ENCODE measurements at regions not wholly inside any gene's neighbourhood (a gene's known extent, or its start where the extent isn't known, plus 50 kb on each side); places are given as distances from the start of the nearest gene placed in this dataset.

GRCh38 chr6:21933351-21933750, 339.8 kb downstream of the SOX4 start:
- TF ChIP-seq POLR2A (IDR thresholded peaks at IDR 0.05) = no peak
- TF ChIP-seq CTCF (IDR thresholded peaks at IDR 0.05) = no peak
- TF ChIP-seq EP300 (IDR thresholded peaks at IDR 0.05) = no peak
